ENCODE measurements at regions not wholly inside any gene's neighbourhood (a gene's known extent, or its start where the extent isn't known, plus 50 kb on each side); places are given as distances from the start of the nearest gene placed in this dataset.

- POLR2A ChIA-PET: no interaction called here
- BruUV-seq (replicated peaks): no TSS peak
- intact Hi-C loops (cut with micrococcal nuclease): no loop called here
Measured at GRCh38 chr2:156065912-156066311, 266.6 kb downstream of the NR4A2 start.

More at GRCh38 chr2:156065912-156066311, 266.6 kb downstream of the NR4A2 start:
- DNase-seq (ENCODE audit: low read depth, low spot score) (no peak), FAIRE-seq (no peak)
- H4K20me1 ChIP-seq (replicated peaks; ENCODE audit: control insufficient read depth, extremely low read depth, insufficient read depth, low read length): no peaks in the 10 kb centered on the region
- H3K79me2 ChIP-seq (ENCODE audit: control insufficient read depth, insufficient read depth, low read length): no peaks in the 10 kb centered on the region
- no peak overlapping the region for H2AFZ ChIP-seq (ENCODE audit: low read depth, low read length)
- H3K4me1 ChIP-seq (ENCODE audit: control insufficient read depth, extremely low read depth, insufficient read depth, low read length): no peaks in the 10 kb centered on the region
- H3K9me1 ChIP-seq (replicated peaks; ENCODE audit: control insufficient read depth, extremely low read depth, insufficient read depth, low read length): no peaks in the 10 kb centered on the region
- CTCF ChIA-PET: interaction anchor here (1.3 kb wide), 1 partner anchor 689 kb away, joined by 3 read pairs; no protein-coding TSS in a partner anchor
- no peaks in the 10 kb centered on the region for H3K9me3 ChIP-seq (replicated peaks; ENCODE audit: control insufficient read depth, insufficient read depth, low read length)
- H3K9ac ChIP-seq (replicated peaks; ENCODE audit: extremely low read depth, insufficient read depth, low read length): no peak overlapping the region
- H3K36me3 ChIP-seq (ENCODE audit: control insufficient read depth in 2 of 2, extremely low read depth in 1 of 2, insufficient read depth in 2 of 2, low read length in 2 of 2): no peaks in the 10 kb centered on the region
- H3K27ac ChIP-seq (ENCODE audit: insufficient read depth, low read depth, low read length): no peak overlapping the region
- TF ChIP-seq GATA2 (IDR thresholded peaks at IDR 0.05; ENCODE audit: insufficient read depth, insufficient read length, low read depth, low read length) (no peak), MYC (IDR thresholded peaks at IDR 0.05; ENCODE audit: low read depth, low read length) (no peak), MAX (IDR thresholded peaks at IDR 0.05; ENCODE audit: insufficient read depth, insufficient read length) (no peak), POLR2A (IDR thresholded peaks at IDR 0.05; ENCODE audit: low read depth, low read length) (no peak), POLR2AphosphoS5 (IDR thresholded peaks at IDR 0.05; ENCODE audit: insufficient read depth, low read depth, low read length) (no peak), FOS (IDR thresholded peaks at IDR 0.05; ENCODE audit: borderline replicate concordance, insufficient read depth, low read length) (no peak), JUN (IDR thresholded peaks at IDR 0.05; ENCODE audit: borderline replicate concordance, insufficient read depth, insufficient read length, low read depth) (no peak), EZH2 (IDR thresholded peaks at IDR 0.05; ENCODE audit: borderline replicate concordance, low read depth, low read length, severe bottlenecking) (no peak)
- TF ChIP-seq, protein P1, sequence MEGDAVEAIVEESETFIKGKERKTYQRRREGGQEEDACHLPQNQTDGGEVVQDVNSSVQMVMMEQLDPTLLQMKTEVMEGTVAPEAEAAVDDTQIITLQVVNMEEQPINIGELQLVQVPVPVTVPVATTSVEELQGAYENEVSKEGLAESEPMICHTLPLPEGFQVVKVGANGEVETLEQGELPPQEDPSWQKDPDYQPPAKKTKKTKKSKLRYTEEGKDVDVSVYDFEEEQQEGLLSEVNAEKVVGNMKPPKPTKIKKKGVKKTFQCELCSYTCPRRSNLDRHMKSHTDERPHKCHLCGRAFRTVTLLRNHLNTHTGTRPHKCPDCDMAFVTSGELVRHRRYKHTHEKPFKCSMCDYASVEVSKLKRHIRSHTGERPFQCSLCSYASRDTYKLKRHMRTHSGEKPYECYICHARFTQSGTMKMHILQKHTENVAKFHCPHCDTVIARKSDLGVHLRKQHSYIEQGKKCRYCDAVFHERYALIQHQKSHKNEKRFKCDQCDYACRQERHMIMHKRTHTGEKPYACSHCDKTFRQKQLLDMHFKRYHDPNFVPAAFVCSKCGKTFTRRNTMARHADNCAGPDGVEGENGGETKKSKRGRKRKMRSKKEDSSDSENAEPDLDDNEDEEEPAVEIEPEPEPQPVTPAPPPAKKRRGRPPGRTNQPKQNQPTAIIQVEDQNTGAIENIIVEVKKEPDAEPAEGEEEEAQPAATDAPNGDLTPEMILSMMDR (IDR thresholded peaks at IDR 0.05; ENCODE audit: extremely low read depth in 1 of 2, insufficient read depth in 1 of 2, low read depth in 1 of 2, low read length in 2 of 2): no peak
- H3K4me3 ChIP-seq (replicated peaks in 1 of 3; ENCODE audit: insufficient read depth in 1 of 3, low read depth in 1 of 3, low read length in 3 of 3): no peak overlapping the region
- H3K4me2 ChIP-seq (ENCODE audit: insufficient read depth, low read length): no peak overlapping the region
- dilution Hi-C loops (cut with MboI; ENCODE audit: extremely low pct_ligation_motif_present, low sequenced_read_pairs): no loop called here
- H3K27me3 ChIP-seq (ENCODE audit: control insufficient read depth in 2 of 2, insufficient read depth in 2 of 2, low read length in 2 of 2): no peaks in the 10 kb centered on the region
